HG03378 (cell line): ENCODE measurements at regions not wholly inside any gene's neighbourhood (a gene's known extent, or its start where the extent isn't known, plus 50 kb on each side); places are given as distances from the start of the nearest gene placed in this dataset.

Experiments used
- ATAC-seq: cut with Tn5 transposase; IDR thresholded peaks from one replicate; pipeline ENCODE4 v1.9.1; 2021; ENCODE audit warnings: mild to moderate bottlenecking, moderate library complexity; ENCODE audit not compliant: unreplicated experiment

GRCh38 chr10:10824591-10825148 lies 193.0 kb upstream of the CELF2 start:
- no peak for ATAC-seq

- ATAC-seq, result no peak
Observed at GRCh38 chr10:10826125-10826524, 191.5 kb upstream of the CELF2 start.

- no peak for ATAC-seq
Observed at GRCh38 chr10:10828623-10829022, 189.0 kb upstream of the CELF2 start.

- no peak for ATAC-seq
Observed at GRCh38 chr10:10829576-10829975, 188.1 kb upstream of the CELF2 start.

- ATAC-seq, result no peak
Observed at GRCh38 chr10:10830293-10830986, 187.2 kb upstream of the CELF2 start.

- no peak for ATAC-seq
Observed at GRCh38 chr10:10831085-10831484, 186.6 kb upstream of the CELF2 start.

- no peak for ATAC-seq
Observed at GRCh38 chr10:10833955-10834354, 183.7 kb upstream of the CELF2 start.

- no peak for ATAC-seq
Observed at GRCh38 chr10:10844251-10844650, 173.4 kb upstream of the CELF2 start.

- ATAC-seq, result no peak
Observed at GRCh38 chr10:10845185-10845584, 172.5 kb upstream of the CELF2 start.

- ATAC-seq, result no peak
Observed at GRCh38 chr10:10845826-10846503, 171.7 kb upstream of the CELF2 start.

- ATAC-seq, result no peak
Observed at GRCh38 chr10:10846504-10846900, 171.2 kb upstream of the CELF2 start.

- no peak for ATAC-seq
Observed at GRCh38 chr10:10847387-10847786, 170.3 kb upstream of the CELF2 start.

GRCh38 chr10:10848488-10849111 lies 169.1 kb upstream of the CELF2 start:
- no peak for ATAC-seq

- no peak for ATAC-seq
Observed at GRCh38 chr10:10849306-10849705, 168.4 kb upstream of the CELF2 start.

- ATAC-seq, result no peak
Observed at GRCh38 chr10:10850214-10850613, 167.5 kb upstream of the CELF2 start.

- ATAC-seq, result no peak
Observed at GRCh38 chr10:10852464-10852863, 165.2 kb upstream of the CELF2 start.

- no peak for ATAC-seq
Observed at GRCh38 chr10:10853954-10854353, 163.7 kb upstream of the CELF2 start.

GRCh38 chr10:10854725-10855124 lies 162.9 kb upstream of the CELF2 start:
- no peak for ATAC-seq

- peak; percentile 81 for ATAC-seq
Observed at GRCh38 chr10:10855151-10855581, 162.5 kb upstream of the CELF2 start.

- ATAC-seq, result no peak
Observed at GRCh38 chr10:10860455-10860976, 157.2 kb upstream of the CELF2 start.

GRCh38 chr10:10865303-10865702 lies 152.4 kb upstream of the CELF2 start:
- ATAC-seq, result no peak

- no peak for ATAC-seq
Observed at GRCh38 chr10:10865913-10866312, 151.8 kb upstream of the CELF2 start.
